GM18868 (cell line): ENCODE measurements at regions not wholly inside any gene's neighbourhood (a gene's known extent, or its start where the extent isn't known, plus 50 kb on each side); places are given as distances from the start of the nearest gene placed in this dataset.

Source experiments
- ATAC-seq: cut with Tn5 transposase; IDR thresholded peaks from one replicate; pipeline ENCODE4 v1.9.1; 2021; ENCODE audit warnings: mild to moderate bottlenecking, moderate library complexity; ENCODE audit not compliant: unreplicated experiment

DNA sequence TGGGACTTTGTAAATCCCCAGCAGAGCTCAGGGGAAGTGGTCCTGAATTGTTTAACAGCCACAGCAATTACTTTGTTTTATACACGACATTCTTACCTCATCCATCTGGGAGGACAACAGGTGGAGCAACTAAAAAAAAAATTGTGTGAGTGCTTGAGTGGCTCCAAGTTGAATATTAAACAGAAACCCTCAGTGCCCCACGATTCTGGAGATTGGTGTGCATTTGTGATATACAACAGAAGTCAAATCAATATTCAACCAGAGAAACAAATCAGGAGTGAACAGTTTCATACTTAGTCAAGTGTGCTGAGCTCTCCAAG is 204.8 kb downstream of the HAPSTR1 start:
- ATAC-seq: no peak

DNA sequence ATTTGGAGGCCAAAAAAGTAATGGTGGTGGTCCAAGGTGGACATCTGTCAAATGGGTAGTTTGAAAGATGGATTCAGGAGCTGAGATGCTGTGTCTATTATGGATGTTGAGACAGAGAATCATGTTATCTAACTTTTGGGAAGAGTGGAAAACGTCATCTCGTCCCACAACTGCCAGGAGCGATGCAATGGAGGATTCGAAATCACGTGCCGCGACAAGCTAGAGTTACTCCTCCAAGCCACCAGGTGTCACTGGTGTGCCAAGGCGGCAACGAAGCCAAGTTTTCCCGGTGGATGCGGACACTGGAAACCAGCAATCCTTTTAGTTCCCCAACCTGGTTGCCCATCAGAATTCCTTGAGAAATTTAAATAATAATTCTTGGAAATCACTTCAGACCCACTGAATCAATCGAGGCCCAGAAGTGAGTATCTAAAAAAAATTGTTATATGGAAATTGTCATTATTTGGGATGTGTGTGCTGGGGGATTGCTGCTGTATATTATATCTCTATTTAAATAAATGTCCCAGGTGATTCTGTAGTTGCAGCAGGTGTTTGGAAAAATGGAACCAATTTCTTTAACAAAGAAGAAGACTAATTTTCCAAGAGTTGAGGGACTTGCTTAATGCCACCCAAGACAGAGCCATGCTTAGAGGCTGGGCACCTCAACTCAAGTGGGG is 206.1 kb downstream of the HAPSTR1 start:
- ATAC-seq: no peak

DNA sequence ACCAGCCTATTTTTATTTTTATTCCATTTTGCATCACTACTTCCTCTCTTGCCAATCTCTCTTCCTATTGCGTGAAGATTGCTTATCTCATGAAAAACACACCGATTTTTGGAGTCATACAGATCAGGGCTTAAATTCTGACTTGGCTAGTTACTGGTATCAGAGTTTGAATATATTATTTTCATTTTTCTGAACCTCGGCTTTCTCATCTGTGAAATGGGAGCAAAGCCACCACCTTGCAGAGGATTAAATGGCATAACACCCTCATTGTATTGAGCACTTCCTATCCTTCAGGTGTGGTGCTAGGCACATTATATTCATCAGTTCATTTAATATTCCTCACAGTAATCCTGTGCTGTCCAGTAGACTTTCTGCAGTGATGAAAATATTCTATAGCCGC is 208.8 kb downstream of the HAPSTR1 start:
- ATAC-seq: no peak

DNA sequence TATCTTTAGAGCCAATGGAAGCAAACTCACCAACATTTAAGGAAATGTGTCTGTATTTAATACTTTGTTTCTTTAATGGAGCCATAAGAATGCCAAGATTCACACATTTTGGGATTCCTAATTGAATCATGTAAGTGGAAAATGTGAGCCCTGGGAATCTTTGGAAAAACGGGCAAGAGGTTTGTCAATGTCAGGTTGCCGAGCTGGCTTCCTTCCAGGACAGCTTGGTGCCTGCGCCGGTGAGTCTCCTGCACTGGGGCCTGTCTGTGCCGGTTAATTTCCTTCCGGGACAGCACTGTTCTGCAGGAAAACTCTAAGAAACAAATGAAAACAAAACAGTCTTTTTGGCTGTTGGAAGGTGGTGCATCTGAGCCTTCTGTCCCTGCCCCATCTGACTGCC is 210.6 kb downstream of the HAPSTR1 start:
- no peak for ATAC-seq

DNA sequence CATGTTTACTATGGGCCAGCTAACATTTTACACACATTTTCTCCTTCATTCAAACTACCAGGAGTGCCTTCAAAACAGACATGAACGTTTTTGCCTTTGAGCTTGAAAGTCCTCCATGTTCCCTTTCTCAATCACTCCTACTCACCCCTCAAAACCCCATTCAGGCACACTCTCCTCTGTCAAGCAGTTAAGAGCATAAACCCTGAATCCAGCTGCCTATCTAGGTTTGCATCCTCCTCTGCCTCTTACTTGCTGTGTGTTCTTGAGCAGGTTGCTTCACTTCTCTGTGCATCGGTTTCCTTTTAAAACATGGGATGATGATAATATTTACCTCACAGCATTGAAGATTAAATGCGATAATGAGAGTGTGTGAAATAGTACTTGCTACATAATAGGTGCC is 215.3 kb downstream of the HAPSTR1 start:
- ATAC-seq: no peak

DNA sequence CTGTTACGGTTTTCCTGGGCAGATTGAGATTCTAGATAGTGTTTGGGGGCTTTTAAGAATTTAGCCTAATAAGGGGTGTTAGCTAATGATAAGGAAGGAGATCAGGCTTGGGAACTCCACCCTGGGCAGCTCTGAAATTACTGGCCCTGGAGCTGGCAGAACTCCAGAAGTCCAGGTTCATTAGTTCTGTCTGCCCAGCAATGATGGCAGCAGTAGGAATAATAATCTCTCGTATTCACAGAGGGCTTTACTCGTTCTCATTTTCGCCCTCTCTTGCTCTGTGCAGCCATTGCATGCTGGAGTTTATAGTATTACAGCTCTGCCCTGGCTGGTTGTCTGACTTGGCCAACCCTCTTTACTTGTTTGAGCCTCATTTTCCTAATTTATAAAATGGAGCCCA is 216.0 kb downstream of the HAPSTR1 start:
- no peak for ATAC-seq

DNA sequence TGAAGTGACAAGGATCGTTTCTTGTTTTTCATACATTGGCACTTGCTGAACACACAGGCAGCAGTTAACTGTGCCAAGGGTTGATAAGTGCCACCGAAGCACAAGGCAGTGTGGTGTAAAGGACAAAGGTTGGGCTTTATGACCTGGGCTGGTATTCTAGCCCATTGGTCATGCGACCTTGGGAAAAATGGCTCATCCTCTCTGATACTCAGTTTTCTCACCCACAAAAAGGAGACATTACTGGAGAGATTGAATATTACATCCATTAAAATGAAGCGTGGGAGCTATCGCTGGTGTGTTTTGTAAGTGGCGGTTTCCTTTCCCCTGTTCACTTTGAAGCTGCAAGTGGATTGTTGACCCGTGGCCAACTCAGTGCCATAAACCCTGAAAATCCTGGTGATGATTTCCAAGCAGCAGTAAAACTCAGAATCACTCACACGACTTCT is 216.9 kb downstream of the HAPSTR1 start:
- ATAC-seq: no peak

DNA sequence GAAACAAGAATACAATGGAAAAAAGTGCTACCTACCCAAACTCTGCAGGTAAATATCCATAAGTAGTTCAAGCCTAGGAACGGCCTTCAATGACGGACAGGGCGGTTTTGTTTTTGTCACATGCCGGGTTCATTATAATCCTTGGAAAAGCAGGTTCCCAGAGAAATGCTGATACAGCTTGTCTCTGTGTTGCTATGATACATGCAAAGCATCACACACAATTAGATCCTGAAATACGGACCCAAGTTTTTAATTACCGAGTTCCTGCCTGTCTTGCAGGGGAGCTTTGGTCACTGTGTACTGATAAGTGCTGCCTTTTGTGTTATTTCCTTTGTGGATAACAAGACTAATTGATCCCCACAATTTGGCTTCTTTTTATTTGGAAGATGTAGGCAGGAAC is 217.4 kb downstream of the HAPSTR1 start:
- ATAC-seq: no peak

DNA sequence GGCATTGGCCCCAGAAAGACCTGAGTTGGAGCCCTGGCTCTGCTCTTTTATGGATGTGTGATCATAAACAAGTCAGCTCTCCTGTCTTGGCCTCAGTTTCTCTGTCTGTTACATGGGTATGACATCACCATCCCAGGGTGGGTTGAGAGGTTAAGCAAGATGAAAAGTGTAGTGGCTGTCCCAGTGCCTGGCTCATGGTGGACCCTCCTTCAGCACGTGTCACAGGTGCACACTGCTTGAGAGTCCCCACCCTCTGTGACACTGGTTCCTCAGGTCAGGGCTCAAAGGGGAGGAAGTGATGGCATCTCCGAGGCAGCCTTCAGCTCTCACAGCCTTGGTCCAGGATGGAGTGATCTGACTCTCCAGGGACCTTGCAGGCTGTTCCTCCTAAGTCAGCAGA is 218.4 kb downstream of the HAPSTR1 start:
- ATAC-seq: no peak

DNA sequence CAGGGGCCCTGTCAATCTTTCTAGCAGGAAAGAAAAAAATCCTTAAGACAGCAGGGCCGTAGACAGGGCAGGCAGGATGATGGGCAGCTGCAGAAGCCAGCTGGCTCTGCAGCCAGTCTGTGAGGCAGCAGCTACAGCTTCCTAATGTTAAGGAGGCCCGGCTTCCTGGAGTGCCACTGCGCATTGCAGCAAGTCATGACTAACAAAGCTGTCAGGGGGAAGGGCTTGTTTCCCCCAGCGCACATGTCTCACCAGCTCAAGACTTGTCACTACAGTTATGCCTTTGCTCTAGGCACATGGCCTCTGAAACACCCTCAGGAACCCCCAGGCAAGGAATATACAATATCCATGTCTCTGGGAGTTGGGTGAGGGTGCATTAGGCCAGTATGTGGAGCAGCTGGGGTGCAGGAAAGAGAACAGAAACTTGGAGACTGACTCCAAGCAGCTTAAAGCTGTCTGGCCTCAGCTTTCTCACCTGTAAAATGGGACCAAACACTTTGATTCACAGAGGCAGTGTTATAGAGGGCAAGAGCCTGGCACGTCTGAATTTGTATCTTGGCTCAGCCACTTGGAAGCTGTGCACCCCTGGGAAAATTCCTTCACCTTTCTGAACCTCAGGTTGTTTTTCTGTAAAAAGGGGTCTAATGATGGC is 220.0 kb downstream of the HAPSTR1 start:
- no peak for ATAC-seq

DNA sequence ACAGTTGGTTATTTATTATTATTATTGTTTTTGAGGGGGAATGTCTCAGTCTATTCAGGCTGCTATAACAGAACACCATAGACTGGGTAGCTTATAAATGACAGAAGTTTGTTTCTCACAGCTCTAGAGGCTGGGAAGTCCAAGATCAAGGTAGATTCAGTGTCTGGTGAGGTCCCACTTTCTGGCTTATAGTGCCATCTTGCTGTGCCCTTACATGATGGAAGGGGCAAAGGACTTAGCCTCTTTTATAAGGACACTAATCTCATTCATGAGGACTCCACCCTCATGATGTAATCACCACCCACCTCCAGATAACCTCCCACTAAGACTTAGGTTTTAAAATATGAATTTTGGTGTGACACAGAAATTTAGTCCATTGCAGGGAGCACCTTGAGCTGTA is 224.6 kb downstream of the HAPSTR1 start:
- no peak for ATAC-seq

DNA sequence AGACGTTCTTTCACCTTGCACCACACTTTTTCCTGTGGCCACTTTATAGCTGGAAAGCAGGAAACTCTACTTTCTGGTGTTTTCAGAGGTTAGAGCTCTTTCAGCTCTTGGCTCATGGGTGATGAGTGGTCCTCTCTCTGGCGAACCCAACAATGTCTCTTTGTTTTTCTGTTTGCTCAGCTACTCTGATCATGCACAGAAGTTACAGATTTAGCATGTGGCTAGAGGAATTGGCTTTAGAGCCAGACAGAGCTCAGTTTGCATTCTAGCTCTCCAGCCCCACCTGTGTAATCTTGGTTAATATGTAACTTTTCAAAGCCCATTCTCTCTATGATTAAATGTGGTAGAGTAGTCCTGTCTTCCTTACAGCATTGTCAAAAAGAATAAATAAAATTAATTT is 225.2 kb downstream of the HAPSTR1 start:
- ATAC-seq: no peak

DNA sequence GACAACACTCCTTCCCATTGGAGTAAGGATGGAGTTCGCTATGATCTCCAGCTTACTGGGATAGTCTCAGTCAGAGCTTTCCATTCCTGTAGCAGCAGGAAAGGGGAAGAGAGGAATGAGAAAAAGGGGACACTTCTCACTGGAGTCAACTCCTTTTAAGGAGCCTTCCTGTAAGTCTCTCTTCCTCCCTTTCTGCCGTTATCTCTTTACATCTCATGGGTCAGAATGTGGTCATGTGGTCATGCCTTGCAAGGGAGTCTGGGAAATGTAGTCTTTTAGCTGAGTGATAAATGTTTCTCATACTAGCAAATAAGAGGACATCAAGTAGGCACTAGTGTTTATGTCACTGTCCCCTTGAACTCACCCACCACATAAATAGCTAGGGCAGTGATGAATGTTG is 227.3 kb downstream of the HAPSTR1 start:
- no peak for ATAC-seq

DNA sequence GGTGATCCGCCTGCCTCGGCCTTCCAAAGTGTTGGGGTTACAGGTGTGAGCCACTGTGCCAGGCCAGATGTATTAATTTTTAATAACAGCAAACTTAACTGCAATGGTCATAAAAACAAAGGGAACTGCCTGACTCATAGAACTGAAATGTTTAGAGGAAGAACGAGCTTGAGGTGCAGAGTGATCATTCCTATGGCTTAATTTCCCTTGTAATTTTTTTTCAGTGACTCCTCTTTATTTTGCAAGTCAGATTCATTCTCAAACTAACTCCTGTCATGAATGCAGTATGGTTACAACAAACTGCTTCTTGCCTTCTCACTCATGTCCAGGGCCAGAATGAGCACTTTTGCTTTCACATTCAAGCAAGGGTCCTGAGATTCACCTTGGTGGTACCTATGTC is 231.3 kb downstream of the HAPSTR1 start:
- no peak for ATAC-seq

DNA sequence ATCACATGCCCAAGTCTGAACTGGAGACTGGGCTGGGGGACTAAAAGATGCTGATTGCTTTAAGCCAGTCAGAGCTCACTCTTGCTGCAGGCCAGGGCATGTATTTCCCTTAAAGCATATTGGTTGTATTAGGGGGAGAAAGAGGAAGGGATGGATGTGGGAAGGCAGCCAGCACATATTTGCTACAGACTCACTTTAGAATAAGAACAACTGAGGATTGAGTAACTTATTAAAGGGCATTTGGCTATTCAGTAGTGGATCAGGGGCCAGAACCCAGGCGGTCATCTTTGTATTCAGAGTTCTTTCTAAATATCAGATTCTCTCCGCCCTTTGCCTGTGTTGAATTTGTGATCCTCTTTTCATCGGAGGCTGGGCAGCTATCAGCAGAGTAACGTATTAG is 231.7 kb downstream of the HAPSTR1 start:
- ATAC-seq: no peak

DNA sequence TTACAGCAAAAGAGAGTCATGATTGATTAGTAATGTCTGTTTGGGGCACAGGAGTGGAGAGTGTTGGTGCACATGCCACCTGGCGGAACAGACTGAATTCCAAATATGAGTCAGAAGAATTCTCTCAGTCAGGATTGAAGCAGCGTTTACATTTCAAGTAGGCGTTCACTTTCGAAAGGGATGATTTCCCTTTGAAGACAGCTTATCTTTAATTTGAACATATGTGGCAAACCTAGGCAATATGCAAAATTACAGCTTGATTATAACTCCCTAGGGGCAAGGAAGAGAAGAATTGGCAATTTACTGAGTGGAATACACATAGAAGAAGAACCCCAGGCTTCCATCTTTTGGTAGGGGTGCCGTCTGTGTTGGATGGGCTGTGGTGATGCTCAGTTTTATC is 235.8 kb downstream of the HAPSTR1 start:
- ATAC-seq: no peak

DNA sequence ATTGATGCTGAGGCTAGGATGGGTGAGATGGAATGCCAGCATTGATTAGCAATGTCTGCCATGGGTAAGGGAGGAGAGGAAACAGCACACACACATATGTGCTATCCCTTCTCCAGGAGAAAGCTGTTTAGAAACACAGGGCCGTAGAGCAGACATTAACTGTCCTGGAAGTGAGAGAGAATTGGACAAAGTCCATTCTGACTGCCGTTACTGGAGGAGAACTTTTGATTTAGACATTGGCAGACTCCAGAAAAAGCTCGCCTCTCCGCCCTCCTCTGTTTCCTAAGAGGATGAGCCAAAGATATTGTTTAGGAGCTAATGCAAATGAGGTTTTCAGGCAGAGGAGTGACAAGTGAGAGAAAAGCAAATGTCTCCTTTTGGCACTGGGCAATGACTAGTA is 237.0 kb downstream of the HAPSTR1 start:
- no peak for ATAC-seq

DNA sequence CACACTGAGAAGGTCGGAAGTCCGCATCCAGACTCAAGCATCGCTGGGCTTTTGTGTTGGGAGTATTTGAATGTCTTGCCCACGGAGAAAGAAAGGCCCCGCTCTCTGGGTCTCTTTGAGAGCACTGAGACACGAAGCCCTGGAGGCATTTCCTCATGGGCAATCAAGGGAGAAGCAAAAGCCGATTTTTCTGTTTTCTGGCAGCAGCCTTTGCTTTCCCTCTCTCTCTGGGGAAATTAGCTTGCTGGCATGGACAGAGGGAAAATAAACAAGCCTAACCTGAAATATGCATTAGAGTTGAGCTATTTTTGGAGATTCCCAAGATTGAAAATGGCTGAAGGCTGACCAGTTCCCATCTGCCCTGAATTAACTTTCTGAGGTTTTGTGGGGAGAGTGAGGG is 238.7 kb downstream of the HAPSTR1 start:
- no peak for ATAC-seq

DNA sequence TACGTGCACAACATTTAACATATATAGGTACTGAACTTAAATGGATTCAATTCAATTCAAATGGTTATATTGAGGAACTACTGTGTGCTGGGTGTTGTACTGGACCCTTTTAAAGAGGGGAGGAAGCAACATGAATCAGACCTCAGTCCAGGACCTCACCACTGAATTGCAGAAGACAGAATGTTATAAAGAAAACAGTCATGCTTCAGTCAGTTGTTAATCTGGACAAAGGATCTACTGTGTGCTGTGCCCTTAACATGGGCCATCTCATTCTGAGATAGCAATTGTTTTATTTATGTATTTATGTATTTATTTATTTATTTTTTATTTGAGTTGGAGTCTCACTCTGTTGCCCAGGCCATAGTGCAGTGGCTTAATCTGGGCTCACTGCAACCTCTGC is 240.1 kb downstream of the HAPSTR1 start:
- ATAC-seq: no peak

DNA sequence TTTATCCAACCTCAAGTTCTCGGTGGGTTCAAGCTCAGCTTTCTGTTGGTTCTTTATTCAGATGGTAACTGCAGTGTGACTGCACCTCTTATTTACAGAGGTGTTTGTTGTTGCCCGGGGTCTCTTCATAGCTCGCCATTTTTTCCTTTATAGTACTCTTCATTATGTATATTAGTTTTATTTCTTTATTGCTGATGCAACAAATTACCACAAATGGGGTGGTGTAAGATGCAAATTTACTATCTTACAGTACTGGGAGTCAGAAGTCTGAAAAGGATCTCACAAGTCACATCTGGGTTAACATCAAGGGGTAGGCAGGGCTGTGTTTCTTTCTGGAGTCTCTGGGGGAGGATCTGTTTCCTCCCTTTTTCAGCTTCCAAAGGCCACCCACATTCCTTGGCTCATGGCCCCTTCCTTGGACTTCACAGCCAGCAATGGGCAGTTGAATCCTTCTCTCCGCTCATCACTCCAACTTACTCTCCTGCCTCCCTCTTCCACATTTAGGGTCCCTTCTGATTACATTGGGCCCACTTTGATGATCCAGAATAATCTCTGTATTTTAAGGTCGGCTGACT is 241.2 kb downstream of the HAPSTR1 start:
- ATAC-seq: no peak

DNA sequence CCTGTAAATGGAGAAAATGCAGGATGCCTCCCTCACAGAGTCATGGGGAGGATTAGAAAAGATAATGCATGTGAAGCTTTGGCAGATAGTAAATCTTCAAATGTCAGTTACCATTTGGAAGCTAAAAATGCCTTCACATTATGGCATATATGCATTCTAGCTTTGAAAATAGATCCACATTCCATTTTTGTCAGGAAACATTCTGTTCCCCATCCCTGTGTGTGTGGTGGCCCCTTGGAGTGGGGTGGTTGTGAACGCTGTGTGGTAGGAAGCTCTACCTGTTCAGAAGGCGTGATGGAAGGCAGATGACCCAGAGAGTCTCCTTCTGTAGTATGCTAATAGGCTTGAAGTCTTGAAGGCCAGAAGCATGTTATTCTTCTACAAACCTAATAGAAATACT is 242.0 kb downstream of the HAPSTR1 start:
- ATAC-seq: no peak

DNA sequence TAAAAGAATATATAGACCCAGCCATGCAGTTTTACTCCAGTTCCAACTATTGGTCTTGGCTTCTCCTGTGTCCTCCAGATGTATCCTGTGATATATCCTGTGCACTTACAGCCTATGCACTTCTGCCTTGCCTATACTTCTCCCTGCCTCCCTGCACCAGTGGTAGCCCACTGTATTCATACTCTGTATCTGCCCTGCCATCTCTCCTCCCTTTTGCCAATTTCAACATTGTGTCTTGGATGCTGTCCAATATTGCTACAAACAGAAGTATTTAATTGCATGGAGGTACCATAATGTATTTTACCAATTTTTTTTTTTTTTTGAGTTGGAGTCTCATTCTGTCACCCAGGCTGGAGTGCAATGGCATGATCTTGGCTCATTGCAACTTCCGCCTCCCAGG is 242.7 kb downstream of the HAPSTR1 start:
- no peak for ATAC-seq
